Lower leg skin (tissue), 4 donors: ENCODE measurements at regions not wholly inside any gene's neighbourhood (a gene's known extent, or its start where the extent isn't known, plus 50 kb on each side); places are given as distances from the start of the nearest gene placed in this dataset.

Experiments
- DNase-seq, 2 donors: peaks; one replicate each; pipeline ENCODE4 v3.0.0-alpha.2; 2019; ENCODE audit warnings: low spot score in 2 of 2
- H3K4me3 ChIP-seq: fragments of 200-600 bp; sonication (generic); 2 replicates; pipeline ENCODE4 v1.5.1; 2017; ENCODE audit warnings: mild to moderate bottlenecking, low read depth; ENCODE audit not compliant: poor library complexity, severe bottlenecking
- CTCF ChIP-seq, 3 donors: fragments of 450-650 bp; IDR thresholded peaks; one replicate each; pipeline ENCODE4 v1.5.1; 2016; ENCODE audit warnings: antibody characterized with exemption in 3 of 3, mild to moderate bottlenecking in 3 of 3, moderate library complexity in 2 of 3
- POLR2A ChIP-seq, 2 donors: fragments of 450-650 bp; IDR thresholded peaks; one replicate each; pipeline ENCODE4 v1.6.1; 2016 to 2017; ENCODE audit warnings: antibody characterized with exemption in 2 of 2, mild to moderate bottlenecking in 1 of 2, moderate library complexity in 1 of 2
- WGBS, 2 donors: methylation state at CpG; one replicate each; pipeline ENCODE4 v1.1.5; 2018; 5-methylcytosine and 5-hydroxymethylcytosine counted together
- intact Hi-C: fragments of 100-400 bp; cut with DNase I; formaldehyde crosslinking; loops from one replicate; pipeline ENCODE4 v1.15.0; 2023; ENCODE audit warnings: low total_unique reads

- no peak for TF ChIP-seq CTCF (IDR thresholded peaks at IDR 0.05)
- TF ChIP-seq POLR2A (IDR thresholded peaks at IDR 0.05), result no peak
- H3K4me3 ChIP-seq, result no peak overlapping the region
- no peak for DNase-seq
- intact Hi-C loops, result no loop called here
Observed at GRCh38 chr3:157775446-157775845, 272.2 kb upstream of the VEPH1 start.

GRCh38 chr3:157769378-157769777 lies 266.2 kb upstream of the VEPH1 start:
- no peak for DNase-seq
- H3K4me3 ChIP-seq, result no peak overlapping the region
- TF ChIP-seq POLR2A (IDR thresholded peaks at IDR 0.05), result no peak
- TF ChIP-seq CTCF (IDR thresholded peaks at IDR 0.05), result no peak
- intact Hi-C loops, result no loop called here
- whole genome bisulfite sequencing, 2 donors, result 78 to 91% methylated on average over 1 of the region's 1 CpG

- DNase-seq, result no peak
- no peak for TF ChIP-seq CTCF (IDR thresholded peaks at IDR 0.05)
- TF ChIP-seq POLR2A (IDR thresholded peaks at IDR 0.05), result no peak
- 94 to 100% methylated on average over 1 of the region's 1 CpG for WGBS, 2 donors
- H3K4me3 ChIP-seq, result no peak overlapping the region
- intact Hi-C loops, result no loop called here
Observed at GRCh38 chr3:157767607-157768006, 264.4 kb upstream of the VEPH1 start.

GRCh38 chr3:157763644-157764043 lies 260.4 kb upstream of the VEPH1 start:
- no peak overlapping the region for H3K4me3 ChIP-seq
- TF ChIP-seq POLR2A (IDR thresholded peaks at IDR 0.05) (no peak), CTCF (IDR thresholded peaks at IDR 0.05) (no peak)
- no peak for DNase-seq
- intact Hi-C loops, result no loop called here

- no peak overlapping the region for H3K4me3 ChIP-seq
- 72 to 79% methylated on average over 4 of the region's 4 CpGs for WGBS, 2 donors
- DNase-seq, result no peak
- TF ChIP-seq CTCF (IDR thresholded peaks at IDR 0.05) (no peak), POLR2A (IDR thresholded peaks at IDR 0.05) (no peak)
- intact Hi-C loops, result no loop called here
Observed at GRCh38 chr3:157759311-157759710, 256.1 kb upstream of the VEPH1 start.

- WGBS, 2 donors, result 77 to 79% methylated on average over 5 of the region's 5 CpGs
- no peak overlapping the region for H3K4me3 ChIP-seq
- intact Hi-C loops, result no loop called here
- DNase-seq, result no peak
- no peak for TF ChIP-seq CTCF (IDR thresholded peaks at IDR 0.05)
Observed at GRCh38 chr3:157755233-157755632, 252.0 kb upstream of the VEPH1 start.
